ENCODE measurements at regions not wholly inside any gene's neighbourhood (a gene's known extent, or its start where the extent isn't known, plus 50 kb on each side); places are given as distances from the start of the nearest gene placed in this dataset.
A peak's percentile ranks its signal among the peaks of the same experiment; 100 is the strongest.

DNA sequence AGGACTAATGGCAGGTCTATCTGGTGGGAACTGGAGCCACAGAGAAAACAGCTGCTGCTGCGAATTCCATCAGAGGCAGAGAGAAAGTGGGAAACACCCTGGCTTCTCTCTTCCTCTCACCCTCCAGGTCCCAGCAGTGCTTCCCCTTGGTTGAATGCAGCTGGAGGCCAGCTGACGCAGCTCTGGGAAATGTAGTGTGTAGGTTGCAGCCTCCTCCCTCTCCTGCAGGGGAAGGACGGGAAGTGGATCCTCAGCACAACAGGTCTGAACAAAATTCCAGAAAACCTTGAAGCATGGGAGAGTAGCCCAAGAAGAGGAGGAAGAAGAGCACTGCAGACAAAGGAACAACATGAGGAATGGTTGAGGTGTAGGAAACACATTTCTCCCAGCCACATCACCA lies 67.8 kb upstream of the MMP2 start (continued):
- TF ChIP-seq, protein P1, sequence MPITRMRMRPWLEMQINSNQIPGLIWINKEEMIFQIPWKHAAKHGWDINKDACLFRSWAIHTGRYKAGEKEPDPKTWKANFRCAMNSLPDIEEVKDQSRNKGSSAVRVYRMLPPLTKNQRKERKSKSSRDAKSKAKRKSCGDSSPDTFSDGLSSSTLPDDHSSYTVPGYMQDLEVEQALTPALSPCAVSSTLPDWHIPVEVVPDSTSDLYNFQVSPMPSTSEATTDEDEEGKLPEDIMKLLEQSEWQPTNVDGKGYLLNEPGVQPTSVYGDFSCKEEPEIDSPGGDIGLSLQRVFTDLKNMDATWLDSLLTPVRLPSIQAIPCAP (CRISPR knock-in tag; IDR thresholded peaks at IDR 0.05; ENCODE audit: borderline replicate concordance), result no peak
- TF ChIP-seq MEF2A (IDR thresholded peaks at IDR 0.05; ENCODE audit: control insufficient read depth, low read depth, low read length) (no peak), BMI1 (IDR thresholded peaks at IDR 0.05; ENCODE audit: low read length) (no peak), ZNF444 (CRISPR knock-in tag; IDR thresholded peaks at IDR 0.05) (no peak), TEAD2 (tag; IDR thresholded peaks at IDR 0.05) (no peak), ARHGAP35 (IDR thresholded peaks at IDR 0.05; ENCODE audit: partially characterized antibody) (no peak), LCOR (CRISPR knock-in tag; IDR thresholded peaks at IDR 0.05) (no peak), MIER1 (IDR thresholded peaks at IDR 0.05; ENCODE audit: low read depth) (no peak), NR2C2 (CRISPR knock-in tag; IDR thresholded peaks at IDR 0.05) (no peak), NR2C2 (tag; IDR thresholded peaks at IDR 0.05) (no peak)
- TF ChIP-seq, protein P2, sequence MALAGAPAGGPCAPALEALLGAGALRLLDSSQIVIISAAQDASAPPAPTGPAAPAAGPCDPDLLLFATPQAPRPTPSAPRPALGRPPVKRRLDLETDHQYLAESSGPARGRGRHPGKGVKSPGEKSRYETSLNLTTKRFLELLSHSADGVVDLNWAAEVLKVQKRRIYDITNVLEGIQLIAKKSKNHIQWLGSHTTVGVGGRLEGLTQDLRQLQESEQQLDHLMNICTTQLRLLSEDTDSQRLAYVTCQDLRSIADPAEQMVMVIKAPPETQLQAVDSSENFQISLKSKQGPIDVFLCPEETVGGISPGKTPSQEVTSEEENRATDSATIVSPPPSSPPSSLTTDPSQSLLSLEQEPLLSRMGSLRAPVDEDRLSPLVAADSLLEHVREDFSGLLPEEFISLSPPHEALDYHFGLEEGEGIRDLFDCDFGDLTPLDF (CRISPR knock-in tag; IDR thresholded peaks at IDR 0.05), result no peak

DNA sequence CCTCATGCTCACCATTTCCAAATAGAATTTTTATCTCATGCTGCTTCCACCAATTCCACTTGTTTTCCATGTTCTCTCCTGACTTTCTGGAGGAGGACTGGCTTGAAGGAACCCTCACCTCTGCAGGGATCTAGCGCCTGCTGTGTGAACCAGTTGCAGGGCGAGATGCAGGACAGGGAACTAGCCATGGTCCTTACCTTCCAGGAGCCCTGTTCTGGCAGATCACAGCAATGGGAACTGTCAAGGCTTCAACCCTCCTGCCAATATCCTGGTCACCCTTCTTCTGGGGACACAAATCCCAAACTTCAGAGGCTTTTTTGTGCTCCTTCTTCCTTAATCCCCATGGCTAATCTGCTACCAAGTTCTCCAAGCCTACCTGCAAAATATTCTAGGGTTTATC lies 60.4 kb upstream of the MMP2 start:
- 0% methylated on average over 2 of the region's 2 CpGs for WGBS (ENCODE audit: insufficient coverage, low coverage, missing lambda C conversion rate)
- DNase-seq (ENCODE audit: extremely low read depth in 1 of 4, low spot score in 3 of 4) (no peak), FAIRE-seq (no peak), ATAC-seq (no peak)
- in situ Hi-C loops (cut with MboI), result no loop called here
- H3K27ac ChIP-seq (ENCODE audit: extremely low read depth, low read depth, low read length), result no peak overlapping the region
- BruUV-seq (replicated peaks), result no TSS peak
- H3K4me2 ChIP-seq (ENCODE audit: insufficient read depth, low read length), result no peak overlapping the region
- POLR2A ChIA-PET, result no interaction called here
- H3K27me3 ChIP-seq (ENCODE audit: control insufficient read depth in 2 of 2, insufficient read depth in 2 of 2, low read length in 2 of 2), result peaks cover 0 to 4% of the 10 kb centered on the region in 2 experiments; a peak in 2 of 5 replicates
- CTCF ChIA-PET (ENCODE audit: low intra/inter-chr PET ratio), result no interaction called here
- no peaks in the 10 kb centered on the region for H3K9me1 ChIP-seq (ENCODE audit: control insufficient read depth, insufficient read depth, low read length)
- H3K36me3 ChIP-seq (ENCODE audit: control insufficient read depth, insufficient read depth, low read length), result no peaks in the 10 kb centered on the region
- no peak overlapping the region for H2AFZ ChIP-seq (ENCODE audit: low read depth, low read length)
- no peaks in the 10 kb centered on the region for H4K20me1 ChIP-seq (replicated peaks; ENCODE audit: control insufficient read depth, insufficient read depth, low read length)
- intact Hi-C loops (cut with micrococcal nuclease), result no loop called here
- no peak overlapping the region for H3K9ac ChIP-seq (ENCODE audit: insufficient read depth in 1 of 2, low read depth in 2 of 2, low read length in 2 of 2)
- no peaks in the 10 kb centered on the region for H3K4me1 ChIP-seq (replicated peaks in 1 of 2; ENCODE audit: control insufficient read depth in 2 of 2, insufficient read depth in 2 of 2, low read length in 2 of 2)
- H3K4me3 ChIP-seq, result no peak overlapping the region
- H3K79me2 ChIP-seq (ENCODE audit: control insufficient read depth, insufficient read depth, low read length), result no peaks in the 10 kb centered on the region
- no peaks in the 10 kb centered on the region for H3K9me3 ChIP-seq (replicated peaks; ENCODE audit: control insufficient read depth, insufficient read depth, low read depth, low read length)
- TF ChIP-seq, protein P3, sequence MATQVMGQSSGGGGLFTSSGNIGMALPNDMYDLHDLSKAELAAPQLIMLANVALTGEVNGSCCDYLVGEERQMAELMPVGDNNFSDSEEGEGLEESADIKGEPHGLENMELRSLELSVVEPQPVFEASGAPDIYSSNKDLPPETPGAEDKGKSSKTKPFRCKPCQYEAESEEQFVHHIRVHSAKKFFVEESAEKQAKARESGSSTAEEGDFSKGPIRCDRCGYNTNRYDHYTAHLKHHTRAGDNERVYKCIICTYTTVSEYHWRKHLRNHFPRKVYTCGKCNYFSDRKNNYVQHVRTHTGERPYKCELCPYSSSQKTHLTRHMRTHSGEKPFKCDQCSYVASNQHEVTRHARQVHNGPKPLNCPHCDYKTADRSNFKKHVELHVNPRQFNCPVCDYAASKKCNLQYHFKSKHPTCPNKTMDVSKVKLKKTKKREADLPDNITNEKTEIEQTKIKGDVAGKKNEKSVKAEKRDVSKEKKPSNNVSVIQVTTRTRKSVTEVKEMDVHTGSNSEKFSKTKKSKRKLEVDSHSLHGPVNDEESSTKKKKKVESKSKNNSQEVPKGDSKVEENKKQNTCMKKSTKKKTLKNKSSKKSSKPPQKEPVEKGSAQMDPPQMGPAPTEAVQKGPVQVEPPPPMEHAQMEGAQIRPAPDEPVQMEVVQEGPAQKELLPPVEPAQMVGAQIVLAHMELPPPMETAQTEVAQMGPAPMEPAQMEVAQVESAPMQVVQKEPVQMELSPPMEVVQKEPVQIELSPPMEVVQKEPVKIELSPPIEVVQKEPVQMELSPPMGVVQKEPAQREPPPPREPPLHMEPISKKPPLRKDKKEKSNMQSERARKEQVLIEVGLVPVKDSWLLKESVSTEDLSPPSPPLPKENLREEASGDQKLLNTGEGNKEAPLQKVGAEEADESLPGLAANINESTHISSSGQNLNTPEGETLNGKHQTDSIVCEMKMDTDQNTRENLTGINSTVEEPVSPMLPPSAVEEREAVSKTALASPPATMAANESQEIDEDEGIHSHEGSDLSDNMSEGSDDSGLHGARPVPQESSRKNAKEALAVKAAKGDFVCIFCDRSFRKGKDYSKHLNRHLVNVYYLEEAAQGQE (IDR thresholded peaks at IDR 0.05; ENCODE audit: borderline replicate concordance), result peak; percentile 83
- TF ChIP-seq, protein P3 (CRISPR knock-in tag; IDR thresholded peaks at IDR 0.05; ENCODE audit: low read depth), result peak; percentile 67; the same call in 1 of the 2 replicates
